Endodermal cell (in vitro differentiated cells): ENCODE measurements at regions not wholly inside any gene's neighbourhood (a gene's known extent, or its start where the extent isn't known, plus 50 kb on each side); places are given as distances from the start of the nearest gene placed in this dataset.

Experiments
- DNase-seq: peaks from one replicate; pipeline ENCODE4 v3.0.0-alpha.2; 2017
- H3K27ac ChIP-seq: 2 replicates; pipeline ENCODE4 v1.5.1; 2013; ENCODE audit warnings: mild to moderate bottlenecking, low read depth, low read length, moderate library complexity
- H3K27me3 ChIP-seq: 2 replicates; pipeline ENCODE4 v1.6.1; 2013; ENCODE audit warnings: mild to moderate bottlenecking, low read length, moderate library complexity; ENCODE audit not compliant: insufficient read depth, control insufficient read depth, poor library complexity, severe bottlenecking
- H3K36me3 ChIP-seq: 2 replicates; pipeline ENCODE4 v1.7.0; 2013; ENCODE audit warnings: mild to moderate bottlenecking, low read length, moderate library complexity; ENCODE audit not compliant: control insufficient read depth, insufficient read depth
- H3K4me1 ChIP-seq: one replicate; pipeline ENCODE4 v1.7.0; 2013; ENCODE audit warnings: low read length; ENCODE audit not compliant: control insufficient read depth, insufficient read depth
- H3K4me3 ChIP-seq: 2 replicates; pipeline ENCODE4 v1.5.1; 2013; ENCODE audit warnings: mild to moderate bottlenecking, low read length, moderate library complexity
- H3K9ac ChIP-seq: 2 replicates; pipeline ENCODE4 v1.6.1; 2013; ENCODE audit warnings: mild to moderate bottlenecking, low read length, moderate library complexity; ENCODE audit not compliant: poor library complexity, severe bottlenecking; ENCODE audit errors: extremely low read depth
- H3K9me3 ChIP-seq: 2 replicates; pipeline ENCODE4 v1.6.1; 2013; ENCODE audit warnings: mild to moderate bottlenecking, low read length, moderate library complexity; ENCODE audit not compliant: control insufficient read depth
- H3K27ac Mint-ChIP-seq: 2 replicates; pipeline ENCODE4 v1.8.0; 2020; ENCODE audit warnings: mixed read lengths
- H3K27me3 Mint-ChIP-seq: 2 replicates; pipeline ENCODE4 v1.8.0; 2021; ENCODE audit warnings: mild to moderate bottlenecking, mixed read lengths; ENCODE audit not compliant: insufficient read depth
- H3K36me3 Mint-ChIP-seq: 2 replicates; pipeline ENCODE4 v1.8.0; 2020; ENCODE audit warnings: low read depth, mixed read lengths
- H3K4me1 Mint-ChIP-seq: 2 replicates; pipeline ENCODE4 v1.8.0; 2020; ENCODE audit warnings: mixed read lengths
- H3K4me3 Mint-ChIP-seq: 2 replicates; pipeline ENCODE4 v1.8.0; 2020; ENCODE audit warnings: mild to moderate bottlenecking, moderate library complexity, mixed read lengths
- H3K9me3 Mint-ChIP-seq: 2 replicates; pipeline ENCODE4 v1.8.0; 2020; ENCODE audit warnings: mild to moderate bottlenecking, mixed read lengths
- CTCF ChIP-seq: fragments of 200-600 bp; sonication (generic); conservative IDR thresholded peaks from 2 replicates; pipeline ENCODE4 v1.5.0; 2021; ENCODE audit warnings: antibody characterized with exemption, mild to moderate bottlenecking
- WGBS, 2 experiments: methylation state at CpG; one replicate each; pipeline versions ENCODE4 v1.1.5 to v1.1.7; 2013; ENCODE audit warnings: missing lambda C conversion rate in 2 of 2, mixed read lengths in 1 of 2; ENCODE audit not compliant: insufficient coverage in 1 of 2, insufficient read length in 1 of 2; 5-methylcytosine and 5-hydroxymethylcytosine counted together

DNA sequence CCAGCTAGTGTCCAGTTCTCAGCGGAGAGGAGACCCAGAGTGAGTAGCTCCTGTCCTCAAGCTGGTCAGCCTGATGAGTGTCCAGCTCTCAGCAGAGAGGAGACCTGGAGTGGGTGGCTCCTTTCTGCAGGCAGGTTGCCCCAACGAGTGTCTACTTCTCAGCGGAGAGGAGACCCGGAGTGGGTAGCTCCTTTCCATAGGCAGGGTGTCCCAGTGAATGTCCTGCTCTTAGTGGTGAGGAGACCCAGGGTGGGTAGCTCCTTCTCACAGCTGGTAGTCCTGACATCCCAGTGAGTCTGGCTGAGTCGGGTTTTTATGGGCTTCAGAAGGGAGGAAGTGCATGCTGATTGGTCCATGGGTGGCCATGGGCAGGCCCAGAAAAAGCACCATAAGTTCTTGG is 55.7 kb upstream of the NUDT6 start:
- H3K4me1 Mint-ChIP-seq: no peaks in the 10 kb centered on the region
- no peak overlapping the region for H3K4me3 Mint-ChIP-seq
- no peak overlapping the region for H3K27ac ChIP-seq
- no peak for DNase-seq
- H3K4me3 ChIP-seq: no peak overlapping the region
- no peaks in the 10 kb centered on the region for H3K4me1 ChIP-seq
- no peak for TF ChIP-seq CTCF
- H3K36me3 Mint-ChIP-seq: peaks cover 84% of the 10 kb centered on the region
- peaks cover 1% of the 10 kb centered on the region for H3K27me3 Mint-ChIP-seq
- peaks cover 43% of the 10 kb centered on the region for H3K9me3 Mint-ChIP-seq
- peaks cover 33% of the 10 kb centered on the region for H3K9me3 ChIP-seq
- WGBS, 2 experiments: 98 to 100% methylated on average over 2 to 5 of the region's 5 CpGs
- no peaks in the 10 kb centered on the region for H3K27me3 ChIP-seq
- H3K27ac Mint-ChIP-seq: no peak overlapping the region
- H3K36me3 ChIP-seq: peaks cover 29% of the 10 kb centered on the region
- no peak overlapping the region for H3K9ac ChIP-seq

DNA sequence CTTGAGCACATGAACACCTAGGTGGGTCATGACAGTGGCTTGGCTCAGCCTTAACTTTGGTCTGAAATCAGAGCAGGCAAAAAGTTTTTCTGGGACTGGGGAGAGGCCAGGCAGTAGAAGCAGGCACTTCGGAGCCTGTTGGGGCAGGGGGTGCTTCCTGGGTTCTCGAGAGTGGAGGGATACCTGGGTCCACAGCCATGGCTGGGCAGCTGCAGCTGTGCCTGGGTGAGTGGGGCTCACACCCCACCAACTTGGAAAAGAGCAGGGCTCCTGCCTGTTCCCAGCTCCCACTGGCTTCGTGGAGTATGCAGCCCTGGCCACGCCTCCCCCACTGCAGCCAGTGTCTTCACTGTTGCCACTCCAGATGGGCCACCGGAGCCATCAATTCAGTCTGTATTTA is 56.4 kb upstream of the NUDT6 start:
- Histone ChIP-seq H3K9ac (no peak overlapping the region), H3K4me3 (no peak overlapping the region), H3K36me3 (peaks cover 29% of the 10 kb centered on the region), H3K27me3 (no peaks in the 10 kb centered on the region), H3K9me3 (peaks cover 33% of the 10 kb centered on the region), H3K27ac (no peak overlapping the region), H3K4me1 (no peaks in the 10 kb centered on the region)
- WGBS, 2 experiments: 94 to 100% methylated on average over 2 to 5 of the region's 5 CpGs
- Mint-ChIP-seq H3K27me3 (peaks cover 1% of the 10 kb centered on the region), H3K4me1 (no peaks in the 10 kb centered on the region), H3K4me3 (no peak overlapping the region), H3K27ac (no peak overlapping the region), H3K36me3 (peaks cover 87% of the 10 kb centered on the region), H3K9me3 (peaks cover 43% of the 10 kb centered on the region)
- no peak for TF ChIP-seq CTCF
- no peak for DNase-seq

DNA sequence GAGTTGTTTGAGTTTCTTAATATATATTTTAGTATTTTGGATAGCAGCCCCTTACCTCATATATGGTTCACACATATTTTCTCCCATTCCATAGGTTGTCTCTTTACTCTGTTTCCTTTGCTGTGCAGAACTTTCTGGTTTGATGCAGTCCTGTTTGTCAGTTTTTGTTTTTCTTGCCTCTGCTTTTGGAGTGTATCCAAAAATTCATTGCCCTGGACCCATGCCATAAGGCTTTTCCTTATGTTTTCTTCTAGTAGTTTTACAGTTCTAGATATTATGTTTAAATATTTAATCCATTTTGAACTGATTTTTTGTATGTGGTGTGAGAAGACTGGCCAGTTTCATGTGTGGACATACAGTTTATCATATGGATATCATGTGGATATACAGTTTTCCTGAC is 58.5 kb upstream of the NUDT6 start:
- no peak for TF ChIP-seq CTCF

More for the DNA sequence above, 58.5 kb upstream of the NUDT6 start:
- DNase-seq: no peak
- no peaks in the 10 kb centered on the region for H3K4me1 ChIP-seq
- peaks cover 88% of the 10 kb centered on the region for H3K36me3 Mint-ChIP-seq
- H3K27ac ChIP-seq: no peak overlapping the region
- peaks cover 18% of the 10 kb centered on the region for H3K9me3 ChIP-seq
- no peak overlapping the region for H3K4me3 ChIP-seq
- peaks cover 26% of the 10 kb centered on the region for H3K36me3 ChIP-seq
- H3K27me3 Mint-ChIP-seq: peaks cover 1% of the 10 kb centered on the region
- no peaks in the 10 kb centered on the region for H3K27me3 ChIP-seq
- no peak overlapping the region for H3K9ac ChIP-seq
- no peak overlapping the region for H3K27ac Mint-ChIP-seq
- no peak overlapping the region for H3K4me3 Mint-ChIP-seq
- H3K4me1 Mint-ChIP-seq: no peaks in the 10 kb centered on the region
- H3K9me3 Mint-ChIP-seq: peaks cover 26% of the 10 kb centered on the region
